GM21528 (cell line): ENCODE measurements at regions not wholly inside any gene's neighbourhood (a gene's known extent, or its start where the extent isn't known, plus 50 kb on each side); places are given as distances from the start of the nearest gene placed in this dataset.
"Not testable (repeated sequence)": the region's sequence is repeated elsewhere in the genome, so short reads cannot be mapped to it uniquely, and the experiment has no call there.

Source experiments
- ATAC-seq: cut with Tn5 transposase; IDR thresholded peaks from one replicate; pipeline ENCODE4 v1.9.1; 2021; ENCODE audit warnings: mild to moderate bottlenecking, moderate library complexity; ENCODE audit not compliant: unreplicated experiment, low FRiP score

GRCh38 chr13:61358599-61358998 is 57.0 kb downstream of the PCDH20 start:
- ATAC-seq = no peak

GRCh38 chr13:61350341-61350740 is 65.3 kb downstream of the PCDH20 start:
- no peak for ATAC-seq

- ATAC-seq = no peak
Observed at GRCh38 chr13:61339054-61339621, 76.5 kb downstream of the PCDH20 start.

DNA sequence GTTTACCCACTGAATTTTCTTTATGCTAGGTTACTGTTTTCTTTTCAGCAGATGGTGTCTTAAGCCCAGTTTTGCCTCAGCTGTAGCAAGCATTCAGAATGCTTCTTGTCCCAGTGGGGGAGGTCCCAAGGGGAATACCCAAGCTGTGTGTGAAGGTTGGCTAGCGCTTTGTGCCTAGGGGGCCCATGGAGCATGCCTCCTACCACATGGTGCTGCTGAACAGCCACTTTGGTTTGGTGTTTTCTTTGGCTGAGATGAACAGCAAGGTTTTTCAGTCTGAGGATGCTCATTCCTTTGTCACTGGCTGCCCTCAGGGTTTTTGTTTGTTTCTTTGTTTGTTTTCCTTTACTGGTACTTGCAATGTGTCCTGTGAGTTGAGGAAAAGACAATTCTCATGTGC is 99.0 kb downstream of the PCDH20 start:
- ATAC-seq = no peak

GRCh38 chr13:61294467-61295191 is 121.0 kb downstream of the PCDH20 start:
- ATAC-seq = no peak

- ATAC-seq = no peak
Observed at GRCh38 chr13:61286148-61286745, 129.4 kb downstream of the PCDH20 start.

DNA sequence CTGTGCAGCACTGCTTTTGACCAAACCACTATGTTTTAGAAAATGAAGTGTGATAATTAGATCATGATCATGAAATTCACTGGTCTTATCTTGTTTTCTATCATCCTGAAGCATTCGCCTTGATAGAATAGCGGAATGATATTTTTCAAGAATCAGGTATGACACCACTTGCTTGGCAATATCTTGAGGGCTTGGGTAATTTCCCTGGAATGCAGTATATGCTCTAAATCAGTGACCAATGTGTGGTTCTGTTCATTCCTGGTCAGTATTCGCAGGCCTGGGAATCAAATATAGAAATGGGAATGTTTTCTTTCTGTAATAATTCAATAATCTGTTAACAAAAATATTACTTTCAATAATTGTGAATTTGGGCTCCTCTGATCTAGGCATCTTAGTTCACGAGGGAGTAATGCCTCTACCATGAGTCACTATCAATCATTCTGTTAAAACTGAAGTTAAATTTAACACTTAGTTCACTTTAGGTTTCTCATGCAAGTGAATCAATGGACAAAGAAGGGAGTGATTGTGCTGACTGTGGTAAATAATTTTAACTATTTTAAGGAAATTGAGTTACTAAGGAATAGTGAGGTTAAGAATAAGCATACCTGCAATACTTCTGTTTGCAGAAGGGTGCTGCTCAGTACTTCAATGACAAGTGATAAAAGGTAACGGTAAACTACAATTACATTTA is 137.9 kb downstream of the PCDH20 start:
- no peak for ATAC-seq

DNA sequence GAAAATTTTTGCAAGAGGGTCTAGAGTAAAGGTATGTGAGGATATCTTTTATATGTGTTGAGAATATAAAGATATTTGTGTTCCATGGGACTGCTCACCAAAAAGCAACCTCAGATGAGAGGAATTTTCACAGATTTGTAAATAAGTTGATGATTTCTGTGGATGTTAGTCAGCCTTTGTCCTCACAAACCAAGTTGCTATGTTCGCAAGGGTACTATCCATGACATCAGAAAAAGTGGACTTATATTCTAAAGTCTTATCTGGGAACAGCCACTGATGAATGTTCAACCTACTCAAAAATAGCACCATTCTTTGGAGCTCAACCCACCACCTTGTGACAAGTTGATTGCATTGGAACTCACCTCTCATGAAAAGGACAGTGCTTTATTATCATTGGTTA is 138.6 kb downstream of the PCDH20 start:
- no peak for ATAC-seq

DNA sequence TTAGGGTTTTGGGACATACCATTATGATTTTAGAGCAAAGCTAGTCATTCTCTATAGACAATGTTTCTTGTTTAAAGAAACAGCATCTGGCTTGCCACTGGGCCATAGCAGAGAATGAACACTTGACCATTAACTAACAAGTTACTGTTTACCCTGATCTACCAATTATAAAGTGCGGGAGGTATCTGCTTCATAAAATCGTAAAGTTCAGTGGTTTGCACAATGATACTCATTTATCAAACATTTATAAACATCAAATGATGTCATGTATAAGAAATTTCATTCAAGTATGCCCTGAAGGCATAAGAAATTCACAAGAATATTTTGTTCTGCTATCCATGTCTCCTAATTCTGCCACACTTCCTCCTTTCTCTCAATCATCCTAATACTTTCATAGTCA is 139.2 kb downstream of the PCDH20 start:
- no peak for ATAC-seq

GRCh38 chr13:61275736-61276135 is 139.9 kb downstream of the PCDH20 start:
- no peak for ATAC-seq

DNA sequence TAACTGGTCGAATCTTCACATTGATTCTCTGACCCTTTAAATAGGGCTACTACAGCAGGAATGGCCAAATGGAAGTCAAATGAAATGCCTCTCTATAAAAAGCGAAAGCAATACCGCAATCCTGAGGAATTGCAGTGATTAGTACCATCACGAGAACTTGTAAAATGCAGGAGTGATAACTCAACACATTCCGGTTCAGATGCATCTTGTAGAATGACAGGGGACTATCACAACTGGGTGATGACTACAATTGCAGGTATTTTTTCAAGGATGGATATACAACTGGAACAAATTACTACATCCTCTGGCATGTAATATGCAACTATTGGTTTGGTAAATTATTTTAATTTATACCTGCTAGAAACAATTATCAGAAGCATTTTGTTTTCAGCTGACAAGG is 140.4 kb downstream of the PCDH20 start:
- ATAC-seq = no peak

DNA sequence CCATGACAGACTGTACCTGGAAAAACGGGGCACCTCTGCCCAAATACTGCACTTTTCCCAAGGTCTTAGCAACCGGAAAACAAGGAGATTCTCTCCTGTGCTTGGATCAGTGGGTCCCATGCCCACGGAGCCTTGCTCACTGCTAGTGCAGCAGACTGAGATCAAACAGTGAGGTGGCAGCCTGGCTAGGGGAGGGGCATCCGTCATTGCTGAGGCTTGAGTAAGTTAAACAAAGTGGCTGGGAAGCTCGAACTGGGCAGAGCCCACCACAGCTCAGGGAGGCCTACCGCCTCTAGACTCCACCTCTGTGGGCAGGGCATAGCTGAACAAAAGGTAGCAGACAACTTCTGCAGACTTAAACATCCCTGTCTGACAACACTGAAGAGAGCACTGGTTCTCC is 148.8 kb downstream of the PCDH20 start:
- not testable (repeated sequence) for ATAC-seq

DNA sequence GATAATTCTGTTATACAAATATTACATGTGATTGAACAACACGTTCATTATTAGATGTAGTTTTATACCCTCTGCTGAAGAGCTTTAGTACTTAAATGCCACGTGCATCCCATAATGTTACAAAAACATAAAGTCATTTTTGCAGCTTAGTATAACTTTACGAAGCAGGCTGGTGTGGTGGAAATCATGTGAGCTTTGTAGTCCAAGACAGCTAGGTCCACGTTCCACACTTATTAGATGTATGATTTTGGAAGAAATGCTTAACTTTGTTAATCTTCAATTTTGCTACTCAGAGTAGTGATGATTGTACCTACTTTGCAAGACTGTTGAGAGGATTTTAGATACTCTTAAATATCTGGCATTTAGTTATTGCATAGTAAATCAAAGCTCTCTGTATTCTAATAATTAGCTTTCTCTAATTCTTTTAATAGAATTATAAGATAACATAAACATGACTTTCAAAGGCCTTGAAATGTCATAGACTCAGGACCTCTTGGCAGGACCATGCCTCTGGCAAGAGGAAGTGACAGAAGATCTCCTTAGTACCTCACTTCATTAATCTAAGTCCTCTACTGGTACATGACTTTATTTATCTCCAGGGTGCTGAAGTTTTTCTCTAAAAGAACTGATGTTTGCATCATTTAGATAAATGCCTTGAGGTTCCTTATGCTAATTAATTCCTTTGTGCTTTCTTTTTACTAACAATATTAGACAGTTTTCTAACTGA is 153.7 kb downstream of the PCDH20 start:
- ATAC-seq = no peak

- ATAC-seq = no peak
Observed at GRCh38 chr13:61258185-61258584, 157.5 kb downstream of the PCDH20 start.

- no peak for ATAC-seq
Observed at GRCh38 chr13:61255040-61255796, 160.4 kb downstream of the PCDH20 start.

GRCh38 chr13:61253105-61253877 is 162.4 kb downstream of the PCDH20 start:
- ATAC-seq = peak; percentile 60

GRCh38 chr13:61252213-61252612 is 163.4 kb downstream of the PCDH20 start:
- ATAC-seq = no peak

DNA sequence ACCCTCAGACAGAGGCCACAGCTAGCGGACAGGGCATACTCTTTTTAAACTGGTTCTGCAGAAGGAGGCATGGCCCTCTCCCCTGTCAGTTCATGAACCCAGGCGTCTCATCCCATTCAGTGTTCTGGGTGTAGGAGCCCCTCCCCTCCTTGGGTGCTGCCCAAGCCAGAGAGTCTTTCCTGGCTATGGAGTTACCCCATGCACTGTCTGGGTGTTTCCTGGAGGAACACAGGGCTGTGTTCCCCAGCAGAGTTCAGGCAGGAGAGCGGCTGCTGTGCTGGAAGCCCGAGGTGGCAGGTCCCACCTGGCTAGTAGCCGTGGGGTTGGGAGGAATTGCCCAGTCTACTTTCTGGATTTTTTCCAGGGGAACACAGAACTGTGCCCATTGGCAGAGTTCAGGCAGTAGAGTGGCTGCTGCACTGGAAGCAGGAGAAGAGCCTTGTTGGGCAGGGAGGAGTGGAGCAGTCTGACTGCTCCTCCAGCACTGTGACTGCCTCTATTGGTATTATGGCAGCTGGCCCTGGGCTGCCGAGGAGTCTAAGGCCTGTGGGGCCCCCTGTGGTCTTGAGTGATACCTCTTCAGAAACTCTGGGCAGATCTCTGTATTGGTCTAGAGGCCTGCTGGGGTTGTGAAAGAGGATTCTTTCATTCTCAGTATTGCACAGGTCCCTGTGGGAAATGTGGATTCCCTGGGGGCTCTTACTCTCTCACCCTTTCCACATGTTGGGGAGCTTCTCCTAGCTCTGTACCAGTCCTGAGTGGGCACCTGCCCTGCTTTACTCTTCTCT is 168.3 kb downstream of the PCDH20 start:
- ATAC-seq = peak; percentile 89

GRCh38 chr13:61246351-61246750 is 169.3 kb downstream of the PCDH20 start:
- ATAC-seq = no peak
